GM12873 (cell line): ENCODE measurements at regions not wholly inside any gene's neighbourhood (a gene's known extent, or its start where the extent isn't known, plus 50 kb on each side); places are given as distances from the start of the nearest gene placed in this dataset.

ENCODE experiments used
- CTCF ChIP-seq: IDR thresholded peaks from 2 replicates; pipeline ENCODE4 v1.5.1; 2012; ENCODE audit warnings: low read depth, mild to moderate bottlenecking, moderate library complexity, low read length, control low read depth; ENCODE audit not compliant: insufficient read depth; ENCODE audit errors: missing control alignments

GRCh38 chr19:32172566-32173160 is 172.7 kb upstream of the ZNF507 start:
- no peak for TF ChIP-seq CTCF

DNA sequence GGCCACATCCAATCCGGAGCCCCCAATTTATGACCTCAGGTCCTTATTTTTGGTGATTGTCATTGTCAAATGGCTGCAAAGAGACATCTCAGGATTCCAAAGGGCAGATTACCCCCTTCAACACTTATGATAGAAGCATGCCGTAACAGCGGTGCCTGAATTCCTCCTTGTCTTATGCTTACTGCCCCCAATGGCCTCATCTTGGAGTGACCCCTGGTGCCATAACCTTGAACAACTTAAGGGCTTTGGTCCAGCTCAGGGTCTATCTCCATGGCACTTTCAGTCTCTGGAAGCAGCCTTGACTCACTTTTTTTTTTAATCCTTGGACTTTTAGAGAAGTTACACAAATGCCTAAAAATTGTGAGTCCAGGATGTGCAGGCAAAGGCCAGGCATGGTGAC is 171.6 kb upstream of the ZNF507 start:
- TF ChIP-seq CTCF, result no peak

DNA sequence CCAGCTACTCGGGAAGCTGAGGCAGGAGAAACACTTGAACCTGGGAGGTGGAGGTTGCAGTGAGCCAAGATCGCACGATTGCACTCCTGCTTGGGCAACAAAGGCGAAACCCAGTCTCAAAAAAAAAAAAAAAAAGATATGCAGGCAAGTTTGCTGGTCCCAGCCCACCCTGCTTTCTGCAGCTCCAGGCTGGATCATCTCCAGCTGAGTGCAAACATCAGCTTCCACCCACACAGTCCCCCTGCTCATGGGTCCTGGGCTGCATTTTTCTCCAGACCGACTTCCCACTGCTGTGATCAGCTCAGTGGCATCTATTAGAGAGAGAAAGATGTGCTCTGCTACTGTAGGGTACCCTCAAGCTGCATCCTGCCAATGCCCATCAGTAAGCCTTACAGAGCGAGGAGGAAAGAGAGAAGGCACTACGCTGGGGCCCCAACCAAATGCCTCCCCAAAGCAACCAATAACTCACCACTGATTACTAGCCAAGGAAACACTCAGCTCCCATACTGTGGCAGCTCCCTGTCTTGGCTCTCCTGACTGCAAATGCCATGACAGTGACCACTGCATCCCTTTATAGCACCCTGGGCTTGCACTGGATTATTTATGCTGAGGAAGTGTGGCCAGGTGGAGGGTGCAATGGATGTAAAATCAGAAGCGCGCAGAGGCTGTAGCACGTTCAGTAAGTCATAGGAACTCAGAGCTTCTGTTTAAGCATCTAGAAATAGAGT is 170.9 kb upstream of the ZNF507 start:
- TF ChIP-seq CTCF, result no peak

- no peak for TF ChIP-seq CTCF
These were observed 168.8 kb upstream of the ZNF507 start for GRCh38 chr19:32176591-32176990.

DNA sequence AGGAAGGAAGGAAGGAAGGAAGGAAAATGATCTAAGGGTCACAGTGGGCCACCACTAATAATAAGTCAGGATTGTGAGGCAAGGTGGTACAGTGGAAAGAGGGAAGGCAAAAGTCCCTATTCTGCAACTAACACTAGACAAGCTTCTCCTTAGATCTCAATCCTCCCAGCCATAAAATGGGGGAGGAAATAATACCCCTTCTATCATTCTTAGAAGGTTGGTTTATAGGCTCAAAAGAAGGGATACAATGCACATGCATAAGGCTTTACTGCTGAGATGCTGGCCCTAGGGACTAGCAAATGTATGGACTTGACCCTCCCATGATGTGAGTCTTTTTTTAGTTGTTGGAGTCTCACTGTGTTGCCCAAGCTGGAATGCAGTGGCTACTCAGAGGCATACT is 167.7 kb upstream of the ZNF507 start:
- no peak for TF ChIP-seq CTCF

- TF ChIP-seq CTCF, result no peak
These were observed 167.0 kb upstream of the ZNF507 start for GRCh38 chr19:32178401-32178800.

GRCh38 chr19:32178956-32179355 is 166.5 kb upstream of the ZNF507 start:
- no peak for TF ChIP-seq CTCF
